Erythroblast (primary cell): ENCODE measurements at regions not wholly inside any gene's neighbourhood (a gene's known extent, or its start where the extent isn't known, plus 50 kb on each side); places are given as distances from the start of the nearest gene placed in this dataset.

Experiments
- GATA1 ChIP-seq: IDR thresholded peaks from 2 replicates; pipeline ENCODE4 v1.6.1; 2011; ENCODE audit warnings: low read depth, mild to moderate bottlenecking, control low read depth, low read length, moderate library complexity
- POLR2A ChIP-seq: IDR thresholded peaks from 2 replicates; pipeline ENCODE4 v1.6.1; 2011; ENCODE audit warnings: mild to moderate bottlenecking, low read length

DNA sequence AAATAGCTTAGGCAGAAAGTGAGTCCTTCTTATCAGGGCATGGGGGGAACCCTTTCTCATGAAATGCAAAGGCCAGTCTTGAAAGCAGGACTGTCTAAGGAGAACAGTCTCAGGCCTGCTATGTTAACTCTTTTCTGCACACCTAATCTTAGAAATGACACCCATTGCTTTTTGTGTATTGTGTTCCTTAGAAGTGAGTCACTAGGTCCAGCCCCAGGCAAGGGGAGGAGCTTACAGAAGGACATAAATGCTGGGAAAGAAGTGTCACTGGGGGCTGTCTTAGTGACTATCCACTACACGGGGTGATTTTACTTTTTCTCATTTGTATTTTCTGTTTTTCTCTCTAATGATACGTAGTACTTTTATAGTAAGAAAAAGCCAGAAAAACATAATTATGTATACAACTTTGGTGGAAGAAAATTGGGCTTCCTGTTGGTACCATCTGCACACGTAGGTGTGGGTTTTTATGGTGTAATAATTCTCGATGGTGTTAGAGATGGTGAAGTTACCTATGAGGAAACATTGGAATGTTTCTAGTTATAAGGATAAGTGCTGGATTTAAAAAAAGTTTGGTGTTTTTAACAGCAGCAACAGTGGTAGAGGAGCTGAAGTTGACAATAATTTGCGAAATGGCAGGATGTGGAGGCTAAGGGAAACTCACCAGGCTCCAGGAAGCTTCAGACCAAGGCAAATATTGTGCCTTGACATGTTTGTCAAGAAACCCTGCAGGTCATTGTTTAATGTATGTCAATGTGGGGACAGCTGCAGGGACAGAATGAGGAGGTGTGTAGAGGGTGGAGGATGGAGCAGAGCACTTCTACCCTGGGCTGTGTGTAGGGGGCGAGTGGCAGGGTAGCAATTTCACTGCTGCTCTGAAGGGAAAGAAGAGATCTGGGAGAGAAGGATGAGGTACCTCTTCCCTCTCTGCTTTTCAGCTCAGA is 214.9 kb downstream of the KTN1 start:
- TF ChIP-seq POLR2A, result no peak
- no peak for TF ChIP-seq GATA1
